Activated CD8-positive, alpha-beta memory T cell treated with anti-CD3 and anti-CD28 coated beads, Interleukin-2, amount 50 U/mL, for 48 hours (primary cell): ENCODE measurements at regions not wholly inside any gene's neighbourhood (a gene's known extent, or its start where the extent isn't known, plus 50 kb on each side); places are given as distances from the start of the nearest gene placed in this dataset.

ENCODE experiments used
- DNase-seq: peaks from one replicate; pipeline ENCODE4 v3.0.0-alpha.2; 2020

DNA sequence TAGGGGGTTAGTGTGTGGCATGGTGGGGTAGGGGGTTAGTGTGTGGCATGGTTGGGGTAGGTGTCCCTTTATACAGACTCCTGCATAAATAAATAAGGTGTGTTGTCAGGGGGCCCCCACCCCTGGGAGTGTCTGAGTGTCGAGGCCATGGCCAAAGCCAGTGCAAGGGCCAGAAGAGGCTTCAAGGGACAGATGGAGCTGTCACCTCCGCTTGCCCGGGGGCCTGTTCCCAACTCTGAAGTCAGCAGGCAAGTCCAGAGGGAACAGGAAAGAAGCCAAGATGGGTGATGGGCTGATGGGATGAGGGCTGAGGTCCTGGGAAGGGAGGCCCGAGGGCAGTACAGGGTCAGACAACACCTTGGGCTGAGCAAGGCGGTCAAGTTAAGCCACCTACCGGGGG, 997.8 kb downstream of the BRD1 start:
- no peak for DNase-seq

DNA sequence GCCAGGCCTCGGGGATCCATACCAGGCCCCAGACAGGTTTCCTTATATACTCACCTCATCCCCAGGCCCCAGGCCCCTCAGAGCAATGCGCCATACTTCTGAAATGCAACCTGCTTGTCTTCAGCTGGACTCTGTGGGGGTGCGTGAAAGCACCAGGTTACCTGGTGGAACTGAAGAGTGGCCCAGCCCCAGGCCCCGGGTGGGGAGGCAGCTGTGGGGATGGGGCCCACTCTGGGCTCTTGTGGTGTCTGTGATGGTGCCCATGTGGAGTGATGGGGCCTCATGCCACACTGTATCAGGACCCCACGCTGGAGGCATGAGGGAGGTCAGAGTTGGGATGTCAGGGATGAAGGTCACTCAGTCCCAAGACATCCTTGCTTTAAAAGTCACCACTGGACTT, 999.0 kb downstream of the BRD1 start:
- DNase-seq = no peak

DNA sequence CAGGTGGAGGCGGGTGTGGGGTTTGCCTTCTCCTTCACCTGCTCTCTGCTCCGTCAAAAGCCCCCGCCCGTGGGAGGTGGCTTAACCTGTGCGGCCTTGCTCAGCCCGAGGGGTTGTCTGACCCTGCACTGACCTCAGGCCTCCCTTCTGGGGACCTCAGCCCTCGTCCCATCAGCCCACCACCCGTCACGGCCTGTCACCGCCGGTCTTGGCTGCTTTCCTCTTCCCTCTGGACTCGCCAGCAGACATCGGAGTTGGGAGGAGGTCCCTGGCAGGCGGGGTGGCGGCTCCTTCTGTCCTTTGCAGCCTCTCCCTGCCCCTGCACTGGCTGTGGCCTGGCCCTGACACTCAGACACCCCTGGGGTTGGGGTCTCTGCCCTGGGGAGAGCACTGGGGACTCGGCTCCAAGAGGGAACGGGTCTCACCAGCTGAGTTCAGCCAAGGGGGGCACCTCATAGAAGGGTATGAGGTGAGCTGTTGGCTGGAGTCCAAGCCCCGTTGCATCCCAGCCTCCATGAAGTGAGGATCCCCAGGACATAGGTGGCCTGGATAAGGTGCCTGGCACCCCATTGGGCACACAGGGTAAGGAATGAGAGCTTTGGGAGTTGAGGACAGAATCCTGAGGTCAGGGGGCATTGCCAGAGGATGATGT, 999.6 kb downstream of the BRD1 start:
- DNase-seq = peak; percentile 29

DNA sequence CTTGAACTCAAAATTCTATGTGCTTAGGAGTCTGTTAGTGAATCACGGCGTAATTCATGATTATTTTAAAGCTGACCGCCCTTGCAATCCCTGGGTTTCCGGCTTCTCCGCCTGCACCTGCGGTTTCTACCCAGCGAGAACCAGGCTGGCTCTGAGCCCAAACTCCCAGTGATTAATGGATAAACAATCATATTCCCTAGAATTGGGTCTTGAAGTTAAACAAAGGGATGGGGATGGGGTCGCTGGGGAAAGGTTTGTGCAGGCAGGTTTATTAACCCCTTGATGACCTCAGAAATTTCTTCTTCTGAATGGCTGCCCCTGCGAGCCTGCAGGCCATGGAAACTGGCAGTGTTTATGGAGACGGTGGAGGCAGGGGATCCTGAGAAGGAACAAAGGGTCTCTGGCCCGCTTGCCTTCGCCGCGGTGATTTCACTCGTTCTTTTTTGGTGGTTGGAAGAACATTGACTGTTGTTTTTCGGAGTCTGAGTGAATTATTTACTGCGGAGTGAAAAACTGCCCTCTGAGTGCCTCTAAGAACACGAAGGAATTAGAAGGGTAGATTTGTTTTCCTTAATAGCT, 1000.3 kb downstream of the BRD1 start:
- no peak for DNase-seq

DNA sequence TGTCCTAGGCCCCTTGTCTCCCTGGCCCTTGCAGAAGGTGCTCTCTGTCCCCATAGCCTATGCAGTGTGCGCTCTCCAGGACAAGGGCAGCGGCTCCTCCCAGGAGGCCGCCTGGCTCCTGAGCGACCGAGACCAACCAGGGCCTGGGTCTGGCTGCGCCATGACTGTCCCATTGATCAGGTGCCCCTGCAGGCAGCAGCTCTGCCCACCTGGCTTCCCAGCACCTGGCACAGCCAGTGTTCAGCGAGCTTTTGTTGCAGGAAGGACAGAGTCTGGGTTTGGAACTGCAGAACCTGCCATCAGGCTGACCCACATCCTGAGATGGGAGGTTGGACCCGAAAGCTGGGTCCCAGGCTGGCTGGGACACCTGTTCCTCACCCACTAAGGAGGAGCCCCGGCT, 1001.1 kb downstream of the BRD1 start:
- peak; percentile 35 for DNase-seq

DNA sequence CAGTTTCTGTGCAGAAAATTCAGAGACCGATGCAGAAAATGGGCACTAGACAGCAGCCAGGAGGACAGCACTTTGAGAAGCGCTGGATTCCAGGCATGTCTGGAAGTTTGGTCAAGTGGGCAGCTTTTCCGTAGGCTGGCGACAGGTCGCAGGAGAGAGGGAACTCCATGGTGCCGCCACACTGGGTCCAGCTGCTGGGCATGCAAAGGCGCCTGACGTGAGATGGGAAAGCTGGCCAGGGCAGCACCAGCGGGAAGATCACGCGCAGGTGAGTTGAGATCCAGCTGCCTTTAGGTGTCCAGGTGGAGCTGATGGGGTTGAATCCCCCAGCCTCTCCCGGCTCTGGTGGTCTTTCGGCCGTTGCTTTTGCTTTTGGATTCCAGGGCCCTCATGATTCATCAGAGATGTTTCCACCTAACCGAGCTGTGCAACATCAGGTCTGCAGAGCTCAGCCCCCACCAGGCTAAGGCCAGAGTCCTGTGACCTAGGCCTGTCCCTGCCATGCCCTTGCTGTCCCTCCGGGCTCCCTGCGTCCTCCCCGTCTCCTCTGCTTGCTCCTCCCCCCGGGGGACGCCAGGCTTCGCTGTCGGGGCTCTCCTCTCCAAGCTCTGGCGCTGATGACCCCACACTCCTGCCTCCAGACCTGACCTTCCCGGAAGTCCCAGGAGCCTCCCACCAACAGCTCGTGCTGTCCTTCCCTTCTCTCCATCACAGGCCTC, 1001.7 kb downstream of the BRD1 start:
- no peak for DNase-seq

DNA sequence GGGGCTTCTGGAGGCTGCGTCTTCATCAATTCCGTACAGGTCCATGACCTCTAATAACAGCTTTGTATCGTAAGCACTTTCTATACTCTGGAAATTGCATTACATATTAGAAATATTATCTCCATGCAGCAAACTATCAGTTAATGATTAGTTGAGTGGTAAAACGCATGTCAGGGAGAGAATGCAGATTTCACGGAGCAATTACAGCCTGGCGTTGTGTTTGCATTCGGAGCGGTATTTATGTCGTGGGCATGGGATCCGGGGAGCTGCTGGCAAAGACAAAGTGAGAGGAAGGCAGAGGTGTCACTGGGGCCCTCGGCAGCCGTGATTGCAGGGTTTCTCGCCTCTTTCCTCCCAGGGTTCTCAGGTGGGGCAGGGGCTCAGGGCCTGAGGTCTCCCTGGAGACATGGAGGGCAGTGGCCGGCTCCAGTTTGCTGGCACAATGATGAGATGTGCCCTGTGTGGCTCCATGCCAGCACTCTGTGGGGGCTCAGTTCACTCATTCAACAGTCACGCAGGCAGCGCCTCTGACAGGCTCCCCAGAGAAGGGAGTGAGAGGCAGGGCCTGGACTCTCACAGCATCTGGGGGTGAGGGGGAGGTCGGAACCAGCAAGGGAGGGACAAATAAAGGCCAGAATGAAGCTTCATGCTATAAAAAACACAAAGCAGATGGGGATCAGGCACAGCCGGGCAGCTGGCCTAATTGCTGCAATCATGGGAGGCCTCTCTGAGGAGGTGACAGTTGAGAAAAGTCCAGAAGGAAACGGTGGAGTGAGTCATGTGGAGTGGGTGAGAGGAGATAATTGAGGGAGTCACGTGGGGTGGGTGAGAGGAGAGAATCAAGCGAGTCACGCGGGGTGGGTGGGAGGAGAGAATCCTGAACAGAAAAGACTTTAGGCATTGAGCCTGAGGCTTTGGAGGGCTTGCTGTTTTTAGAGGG, 1002.7 kb downstream of the BRD1 start:
- DNase-seq = peak; percentile 25

DNA sequence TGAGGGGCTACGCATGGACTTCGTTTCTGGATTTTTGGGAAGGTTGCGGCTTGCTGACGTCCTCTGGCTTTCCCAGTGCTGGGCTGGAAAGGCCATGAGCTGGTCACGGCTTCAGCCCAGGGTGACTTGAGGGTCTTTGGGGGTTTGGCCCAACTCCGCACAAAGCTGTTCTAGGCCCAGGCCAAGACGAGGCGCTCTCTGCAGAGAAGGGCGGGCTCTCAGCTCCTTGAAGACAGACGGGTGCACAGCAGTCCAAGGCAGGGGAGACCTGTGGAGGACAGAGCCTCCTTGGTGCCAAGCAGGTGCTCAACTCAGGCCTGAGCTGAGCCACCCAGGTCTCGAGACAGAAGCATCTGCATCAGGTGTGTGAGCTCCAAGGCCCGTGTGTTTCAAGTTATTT, 1003.7 kb downstream of the BRD1 start:
- peak; percentile 25 for DNase-seq

DNA sequence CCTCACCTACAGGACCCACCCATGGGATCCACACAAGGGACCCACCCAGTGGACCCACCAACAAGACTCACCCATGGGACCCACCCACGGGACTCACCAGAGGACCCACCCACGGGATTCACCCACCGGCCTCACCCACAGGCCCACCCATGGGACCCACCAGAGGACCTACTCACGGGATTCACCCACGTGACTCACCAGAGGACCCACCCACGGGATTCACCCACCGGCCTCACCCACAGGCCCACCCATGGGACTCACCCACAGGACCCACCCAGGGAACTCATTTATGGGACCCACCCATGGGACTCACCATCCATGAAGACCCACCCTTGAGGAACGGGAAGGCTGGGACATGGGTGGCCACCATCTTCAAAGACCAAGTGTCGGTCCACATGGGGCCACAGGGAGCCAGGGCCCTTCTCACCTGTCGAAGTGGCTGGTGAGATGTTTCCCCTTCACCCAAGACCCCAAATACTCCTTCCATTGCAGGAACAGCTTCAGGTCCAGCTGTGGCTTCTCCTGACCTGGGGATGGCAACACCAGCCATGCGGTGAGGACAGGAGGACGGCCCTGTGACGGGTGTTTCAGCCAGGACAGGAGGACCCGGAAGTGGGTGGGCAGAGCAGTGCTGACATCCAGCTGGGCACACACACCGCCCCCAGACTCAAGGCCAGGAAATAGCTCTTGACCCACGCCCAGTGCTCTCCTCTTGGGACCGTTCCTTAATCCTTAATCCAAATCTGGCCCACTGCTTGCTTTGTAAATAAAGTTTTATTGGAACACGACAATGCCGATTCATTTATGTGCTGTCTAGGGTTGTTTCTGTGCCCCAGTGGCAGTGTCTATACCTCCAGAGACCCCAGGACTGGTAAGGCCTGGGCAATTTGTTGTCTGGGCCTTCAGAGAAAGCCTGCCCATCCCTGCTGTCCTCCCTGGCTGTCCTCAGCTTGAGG, 1005.1 kb downstream of the BRD1 start:
- peak; percentile 29 for DNase-seq

DNA sequence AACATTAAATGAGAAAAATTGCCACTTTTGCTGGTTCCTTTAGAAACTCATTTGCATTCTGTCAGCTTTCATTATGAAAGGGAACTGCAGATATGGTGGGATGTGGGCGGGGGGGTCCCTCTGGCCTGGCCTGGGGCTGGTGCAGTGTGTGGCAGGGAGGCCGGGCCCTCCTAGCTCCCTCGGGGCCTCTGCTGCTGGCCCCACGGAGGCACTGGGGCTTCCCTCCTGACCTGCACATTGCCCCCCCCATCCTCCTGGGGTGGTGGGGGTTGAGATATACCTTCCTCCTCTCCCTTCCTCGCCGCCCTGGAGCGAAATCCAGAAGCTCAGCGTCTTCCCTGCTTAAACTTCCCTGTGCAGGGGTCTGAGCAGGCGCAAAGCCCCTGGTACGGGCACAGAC, 1005.9 kb downstream of the BRD1 start:
- DNase-seq = no peak

DNA sequence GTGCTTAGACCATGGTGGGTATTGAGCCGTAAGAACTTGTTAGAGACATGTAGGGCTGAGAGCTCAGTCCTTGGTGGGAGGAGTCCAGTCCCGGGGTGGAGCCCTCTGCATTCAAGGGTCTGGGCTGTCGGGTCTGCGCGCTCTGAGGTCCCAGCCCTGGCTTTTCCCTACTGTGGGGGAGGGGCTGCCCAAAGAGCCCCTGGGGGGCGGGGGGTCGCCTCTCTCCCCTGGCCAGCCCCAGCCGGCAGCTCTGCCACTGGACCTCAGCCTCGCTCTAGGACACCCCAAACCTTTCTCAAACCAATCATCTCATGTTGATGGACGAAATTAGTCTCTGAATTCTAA, 1006.4 kb downstream of the BRD1 start:
- no peak for DNase-seq

DNA sequence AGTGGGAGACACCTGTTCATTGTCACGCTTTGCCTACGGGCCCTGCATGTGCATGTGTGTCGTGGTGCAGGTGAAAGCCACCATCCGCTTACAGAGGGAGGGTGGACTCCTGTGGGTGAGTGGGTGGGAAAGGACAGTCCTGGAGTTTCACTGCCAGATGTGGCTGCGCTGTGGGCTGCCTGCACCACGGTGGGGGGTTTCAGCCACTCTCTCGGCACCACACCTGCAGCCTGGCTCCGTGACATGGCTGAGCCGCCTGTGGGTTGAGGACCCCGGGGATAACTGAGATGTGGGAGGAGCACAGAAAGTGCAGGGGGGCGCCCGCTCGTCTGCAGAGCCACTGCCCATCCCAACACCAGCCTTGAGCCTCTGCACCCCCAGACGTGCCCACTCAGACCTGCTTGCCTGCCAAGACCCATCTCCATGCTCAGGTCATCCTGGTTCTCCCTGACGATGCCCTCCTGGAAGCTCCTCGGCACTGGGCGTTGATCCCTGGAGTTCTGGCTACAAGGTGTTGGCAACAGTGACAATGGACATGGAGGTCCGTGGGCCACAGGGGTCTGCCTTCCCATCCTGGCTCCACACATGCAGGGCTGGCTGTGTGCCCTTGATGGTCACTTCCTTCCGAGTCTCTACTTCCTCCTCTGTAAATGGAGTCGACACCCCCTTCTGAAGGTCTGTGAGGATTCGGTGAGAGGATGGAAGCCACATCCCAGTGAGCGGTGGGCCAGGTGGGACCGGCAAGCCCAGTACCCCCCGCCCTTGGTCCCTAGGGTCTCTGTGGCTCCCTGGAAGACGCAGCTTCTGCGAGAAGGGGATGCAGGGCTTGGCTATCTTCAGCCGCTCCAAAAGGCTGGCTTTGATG, 1007.0 kb downstream of the BRD1 start:
- DNase-seq = no peak

DNA sequence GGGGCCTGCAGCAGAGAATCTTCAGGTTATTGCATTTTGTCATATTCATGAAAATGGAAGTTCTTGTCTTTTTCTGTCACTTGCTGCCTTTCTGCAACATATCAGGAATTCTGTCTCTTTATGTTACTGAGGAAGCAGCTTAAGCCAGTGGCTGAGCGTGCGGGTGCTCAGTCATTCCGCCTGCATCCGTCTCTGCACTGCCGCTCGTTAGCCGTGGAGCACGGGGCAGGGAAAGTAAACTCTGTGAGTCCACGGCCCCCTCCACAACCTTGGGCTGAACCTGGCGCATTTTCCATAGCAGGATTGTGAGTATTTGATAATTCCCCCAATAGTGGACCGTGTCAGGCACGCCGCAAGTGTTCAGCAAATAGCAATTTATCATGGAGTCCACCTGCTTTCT, 1007.7 kb downstream of the BRD1 start:
- DNase-seq = no peak

DNA sequence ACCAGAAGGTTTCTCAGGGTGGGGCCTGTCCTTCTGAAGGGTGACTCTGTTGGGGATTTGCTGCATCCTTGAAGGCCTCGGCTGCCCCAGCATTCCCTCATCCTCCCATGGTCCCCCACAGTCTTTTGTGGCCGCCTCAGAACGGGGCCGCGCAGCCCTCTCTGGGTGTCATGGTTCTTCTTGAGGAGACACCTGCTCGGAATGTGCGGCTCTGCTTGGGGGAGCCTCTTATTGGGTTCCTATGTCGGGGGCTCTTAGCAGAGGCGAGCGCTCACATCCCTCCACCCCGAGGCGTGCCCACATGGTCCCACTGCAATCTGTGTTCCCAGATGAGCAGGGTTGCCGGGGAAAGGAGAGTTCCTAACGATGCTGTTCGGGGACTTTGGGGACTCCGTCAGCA, 1008.4 kb downstream of the BRD1 start:
- DNase-seq = no peak

DNA sequence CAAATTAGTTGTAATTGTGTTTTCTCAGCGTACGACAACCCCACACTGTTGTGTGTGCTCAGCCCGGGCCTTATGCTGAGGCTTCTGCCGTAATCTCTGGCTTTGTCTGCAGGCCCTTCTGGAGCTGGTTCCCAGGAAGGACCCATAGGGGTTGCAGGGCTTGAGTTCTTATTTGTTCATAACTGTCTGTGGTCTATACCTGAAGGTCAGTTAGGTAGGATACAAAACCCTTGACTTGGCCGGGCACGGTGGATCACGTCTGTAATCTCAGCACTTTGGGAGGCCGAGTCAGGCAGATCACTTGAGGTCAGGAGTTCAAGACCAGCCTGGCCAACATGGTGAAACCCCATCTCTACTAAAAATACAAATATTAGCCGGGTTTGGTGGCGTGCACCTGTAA, 1010.2 kb downstream of the BRD1 start:
- peak; percentile 10 for DNase-seq

DNA sequence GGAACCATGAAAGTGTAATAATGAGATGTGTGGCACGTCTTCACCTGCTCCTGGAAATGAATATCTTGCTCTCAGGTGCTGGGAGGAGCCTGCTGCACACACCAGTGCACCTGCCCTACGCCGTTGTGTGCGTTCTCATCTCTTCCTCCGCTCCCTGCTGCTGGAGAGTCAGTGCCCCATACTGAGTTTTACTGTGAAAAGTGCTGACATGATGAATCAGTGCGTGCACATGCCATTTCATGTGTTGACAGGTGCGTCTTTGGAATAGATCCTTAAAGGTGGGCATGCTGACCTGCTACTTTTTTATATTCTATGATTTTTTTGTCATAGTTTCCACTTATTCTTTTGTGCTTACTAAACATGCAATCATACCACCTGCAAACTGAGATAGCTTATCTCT, 1015.8 kb downstream of the BRD1 start:
- DNase-seq = no peak

DNA sequence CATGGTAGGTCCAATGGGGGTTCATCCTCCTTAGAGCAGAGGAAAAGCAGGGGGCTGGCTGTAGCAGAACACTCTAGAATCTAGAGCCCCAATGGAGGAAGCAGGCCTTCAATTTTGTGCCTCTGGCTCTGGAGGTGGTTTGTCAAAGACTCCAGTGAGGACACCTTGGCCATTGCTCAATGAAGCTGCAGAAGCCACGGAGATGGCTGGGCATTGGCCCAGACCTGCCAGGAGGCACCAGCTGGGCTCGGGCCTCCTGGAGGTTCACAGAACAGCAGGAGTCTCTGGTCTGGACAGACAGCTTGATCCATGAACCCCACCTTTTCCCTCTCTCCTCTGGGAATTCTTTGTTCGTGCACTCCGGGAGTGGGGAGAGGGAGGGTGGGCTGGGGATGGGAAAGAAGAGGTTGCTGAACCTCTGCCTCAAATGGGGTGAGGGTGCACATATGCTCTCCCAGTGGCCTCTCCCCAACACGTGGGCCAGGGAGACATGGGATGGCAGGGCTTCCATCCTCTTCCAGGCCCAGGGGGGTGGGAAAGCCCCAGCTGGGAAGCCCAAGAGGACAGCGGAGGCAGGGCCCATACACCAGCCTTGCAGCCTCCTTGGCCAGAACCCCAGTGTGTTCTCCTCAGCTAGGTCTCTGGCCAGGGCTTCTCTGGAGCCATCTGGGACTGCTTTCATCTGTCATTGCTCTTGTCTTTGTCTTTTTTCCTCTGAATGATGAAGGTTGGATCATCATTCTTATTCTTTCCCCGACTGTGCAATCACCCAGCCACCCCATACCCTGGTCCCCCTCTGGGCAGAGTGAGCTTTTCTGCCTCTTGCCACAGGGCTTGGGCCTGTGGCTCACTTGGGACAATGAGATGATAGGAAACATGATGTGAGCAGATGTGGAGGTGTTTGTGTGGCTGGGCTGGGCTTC, 1019.4 kb downstream of the BRD1 start:
- no peak for DNase-seq

DNA sequence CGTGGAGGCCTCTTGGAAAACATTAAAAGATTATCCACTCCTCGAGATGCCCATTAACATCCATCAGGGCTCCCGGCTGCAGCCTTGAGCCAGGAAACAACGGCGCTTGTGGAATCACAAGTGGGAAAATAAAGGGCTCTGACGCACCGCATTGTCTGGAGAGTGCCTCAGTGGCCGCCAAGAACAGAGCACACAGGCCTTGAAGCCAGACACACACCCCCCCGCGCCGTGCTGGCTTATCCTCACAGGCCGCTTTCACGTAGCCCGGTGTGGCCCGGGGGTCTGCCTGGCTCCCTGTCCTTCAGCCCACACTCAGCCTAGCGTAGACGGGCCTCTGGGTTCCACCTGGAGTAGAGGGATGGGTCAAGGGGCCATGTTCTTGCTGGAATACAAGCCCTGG, 1020.5 kb downstream of the BRD1 start:
- no peak for DNase-seq

DNA sequence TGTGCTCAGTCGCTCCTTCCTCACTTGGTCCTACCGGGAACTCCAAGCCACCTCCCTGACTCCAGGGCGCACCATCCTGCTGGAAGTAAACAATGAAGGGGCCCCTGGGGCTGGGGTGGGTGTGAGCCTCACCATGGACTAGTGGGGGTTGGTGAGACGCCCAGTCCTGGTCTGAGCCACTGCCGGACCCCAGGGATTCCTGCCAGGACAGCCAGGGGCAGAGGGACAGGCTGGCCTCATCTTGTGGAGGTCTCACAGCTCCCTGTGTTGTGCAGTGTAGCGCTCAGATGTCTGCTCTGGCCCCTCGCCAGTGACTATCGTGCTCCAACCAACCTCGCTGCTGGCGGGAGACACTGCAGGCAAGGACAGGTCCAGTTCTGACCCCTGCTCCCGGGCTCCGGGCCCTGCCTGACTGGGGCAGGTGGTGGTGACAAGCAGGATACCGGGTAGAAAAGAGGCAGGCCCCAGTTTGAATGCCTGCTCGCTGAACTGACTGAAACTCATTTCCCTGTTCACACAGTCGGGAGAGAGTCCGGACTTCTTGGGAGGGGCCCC, 1021.4 kb downstream of the BRD1 start:
- DNase-seq = no peak

DNA sequence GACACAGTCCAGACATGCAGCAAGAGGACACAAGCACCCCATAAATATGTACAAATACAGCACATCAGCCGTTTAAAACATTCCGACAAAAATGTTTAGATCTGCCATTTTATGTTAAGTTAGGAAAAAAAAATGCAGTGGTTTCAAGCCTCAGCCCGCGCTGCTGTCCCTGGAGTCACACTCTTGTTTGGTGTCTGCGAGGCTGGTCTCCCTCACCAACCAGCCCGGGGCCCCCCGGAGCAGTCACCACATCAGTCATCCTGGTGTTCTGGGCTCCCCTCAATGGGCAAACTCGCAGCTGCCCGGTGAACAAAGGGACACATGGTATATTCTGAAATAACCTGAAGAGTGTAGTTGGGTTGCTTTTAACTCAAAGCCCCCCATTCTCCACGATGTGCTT, 1022.2 kb downstream of the BRD1 start:
- DNase-seq = no peak
